ENCODE measurements at regions not wholly inside any gene's neighbourhood (a gene's known extent, or its start where the extent isn't known, plus 50 kb on each side); places are given as distances from the start of the nearest gene placed in this dataset.

GRCh38 chr1:82606546-82606945, 805.8 kb downstream of the ADGRL2 start:
- TF ChIP-seq POLR2A (IDR thresholded peaks at IDR 0.05), result no peak
- TF ChIP-seq EP300 (IDR thresholded peaks at IDR 0.05), result no peak
- TF ChIP-seq CTCF (IDR thresholded peaks at IDR 0.05), result no peak
